ENCODE measurements at regions not wholly inside any gene's neighbourhood (a gene's known extent, or its start where the extent isn't known, plus 50 kb on each side); places are given as distances from the start of the nearest gene placed in this dataset.

- Histone ChIP-seq H3K9me2 (ENCODE audit: insufficient read depth) (peaks cover 28% of the 10 kb centered on the region), H4K20me1 (replicated peaks; ENCODE audit: insufficient read depth) (no peaks in the 10 kb centered on the region), H2AFZ (peak overlapping the region; percentile 74; the same call in 1 of the 2 replicates), H3K4me2 (no peak overlapping the region), H3K4me1 (ENCODE audit: insufficient read depth) (no peaks in the 10 kb centered on the region), H3K4me3 (no peak overlapping the region), H3K36me3 (ENCODE audit: insufficient read depth) (no peaks in the 10 kb centered on the region), H3K27ac (ENCODE audit: low read depth) (no peak overlapping the region), H3F3A (replicated peaks; ENCODE audit: low read depth) (no peaks in the 10 kb centered on the region), H3K79me2 (replicated peaks; ENCODE audit: insufficient read depth) (no peaks in the 10 kb centered on the region), H3K27me3 (ENCODE audit: insufficient read depth) (no peaks in the 10 kb centered on the region)
- TF ChIP-seq CTCF (conservative IDR thresholded peaks at IDR 0.05; ENCODE audit: low read depth in 2 of 2) (no peak), REST (IDR thresholded peaks at IDR 0.05; ENCODE audit: unreplicated experiment) (no peak), POLR2AphosphoS5 (IDR thresholded peaks at IDR 0.05; ENCODE audit: low read depth) (no peak), ZNF331 (CRISPR knock-in tag; IDR thresholded peaks at IDR 0.05; ENCODE audit: low read depth) (no peak), STAT1 (IDR thresholded peaks at IDR 0.05; ENCODE audit: unreplicated experiment) (no peak), ZNF114 (CRISPR knock-in tag; IDR thresholded peaks at IDR 0.05) (no peak), ETS1 (IDR thresholded peaks at IDR 0.05) (no peak), EZH2 (IDR thresholded peaks at IDR 0.05; ENCODE audit: low read depth, unreplicated experiment) (no peak), EZH2phosphoT487 (IDR thresholded peaks at IDR 0.05; ENCODE audit: unreplicated experiment) (no peak), NANOG (IDR thresholded peaks at IDR 0.05; ENCODE audit: borderline replicate concordance) (no peak), ZNF462 (CRISPR knock-in tag; IDR thresholded peaks at IDR 0.05) (no peak), CREB1 (CRISPR knock-in tag; IDR thresholded peaks at IDR 0.05; ENCODE audit: low read depth) (no peak), JUNB (IDR thresholded peaks at IDR 0.05; ENCODE audit: unreplicated experiment) (no peak)
- H3K4me1 Mint-ChIP-seq = peaks cover 2% of the 10 kb centered on the region; the same call in 1 of the 3 replicates
- no peaks in the 10 kb centered on the region for H3K27me3 Mint-ChIP-seq (ENCODE audit: insufficient read depth, low read depth, poor library complexity)
- H3K4me3 Mint-ChIP-seq = no peak overlapping the region
- ATAC-seq = no peak
- H3K36me3 Mint-ChIP-seq (ENCODE audit: low read depth) = peaks cover 6% of the 10 kb centered on the region; the same call in 2 of the 3 replicates
- DNase-seq (ENCODE audit: low spot score) = no peak
- H3K27ac Mint-ChIP-seq = no peak overlapping the region
- H3K9me3 Mint-ChIP-seq = peaks cover 13% of the 10 kb centered on the region; the same call in 2 of the 3 replicates
Observed at GRCh38 chr4:95714571-95714970, 125.3 kb upstream of the PDHA2 start.
